HK-2 (cell line): ENCODE measurements at regions not wholly inside any gene's neighbourhood (a gene's known extent, or its start where the extent isn't known, plus 50 kb on each side); places are given as distances from the start of the nearest gene placed in this dataset.

ENCODE experiments used
- DNase-seq: peaks from one replicate; pipeline ENCODE4 v3.0.0-alpha.2; 2018; ENCODE audit not compliant: unreplicated experiment

DNA sequence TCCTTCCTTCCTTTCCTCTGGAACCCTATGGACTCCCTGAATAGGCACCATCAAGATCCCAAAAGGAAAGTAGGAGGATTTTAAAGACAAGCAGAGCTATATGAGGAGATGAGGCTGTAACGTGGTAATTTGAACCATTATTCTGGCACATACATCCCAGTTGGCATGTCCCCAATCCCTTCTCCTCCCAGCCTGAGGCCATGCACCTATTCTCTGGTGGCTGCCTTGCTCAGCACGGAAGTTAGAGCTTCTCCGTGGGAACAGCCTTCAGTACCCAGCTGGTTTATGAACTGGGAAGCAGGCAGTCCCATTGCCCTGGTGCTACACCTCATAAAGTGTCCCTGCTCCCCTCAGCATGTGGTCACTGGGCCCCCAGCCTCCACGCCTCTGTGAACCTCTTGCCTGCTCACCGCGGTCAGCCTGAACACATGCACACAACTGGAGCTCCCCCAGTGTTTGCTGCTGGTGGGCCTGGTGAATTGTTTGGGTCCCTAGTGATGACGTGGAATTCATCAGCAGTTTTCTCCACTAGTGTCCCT is 139.9 kb upstream of the PLET1 start:
- DNase-seq: no peak

DNA sequence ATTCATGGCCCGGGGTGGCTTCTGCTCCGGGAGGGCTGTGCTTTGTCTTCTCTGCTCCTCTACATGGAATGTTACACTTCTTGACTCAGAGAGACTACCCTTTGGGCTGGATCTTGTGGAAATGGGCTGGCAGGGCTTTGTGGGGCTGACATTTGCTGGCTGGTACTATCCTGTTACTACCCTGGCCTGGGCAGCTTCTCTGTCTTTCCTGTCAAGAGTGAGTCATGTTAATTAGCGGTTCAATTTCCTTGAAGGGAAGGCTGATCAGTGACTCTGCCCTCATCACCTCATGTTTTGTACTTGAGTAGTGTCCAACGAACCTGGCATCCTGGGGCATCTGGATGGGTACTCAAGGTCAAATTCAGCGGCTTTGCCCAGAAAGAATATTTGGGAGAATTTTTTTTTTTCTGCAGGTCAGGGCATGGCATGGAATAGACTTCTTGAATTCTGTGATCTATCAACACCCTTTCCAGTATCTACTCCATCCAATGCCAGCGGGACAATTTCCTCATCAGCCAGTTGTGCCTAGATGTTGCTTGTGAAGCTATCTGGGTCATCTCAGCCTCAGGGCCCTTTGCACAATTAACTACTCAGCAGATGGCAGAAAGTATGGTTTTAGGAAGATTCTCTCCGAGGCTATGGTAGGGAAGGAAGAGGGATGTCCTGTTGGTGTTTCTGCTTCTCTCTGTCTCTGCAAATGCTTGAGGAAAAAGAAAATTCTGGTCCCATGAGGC is 140.5 kb upstream of the PLET1 start:
- DNase-seq: no peak

DNA sequence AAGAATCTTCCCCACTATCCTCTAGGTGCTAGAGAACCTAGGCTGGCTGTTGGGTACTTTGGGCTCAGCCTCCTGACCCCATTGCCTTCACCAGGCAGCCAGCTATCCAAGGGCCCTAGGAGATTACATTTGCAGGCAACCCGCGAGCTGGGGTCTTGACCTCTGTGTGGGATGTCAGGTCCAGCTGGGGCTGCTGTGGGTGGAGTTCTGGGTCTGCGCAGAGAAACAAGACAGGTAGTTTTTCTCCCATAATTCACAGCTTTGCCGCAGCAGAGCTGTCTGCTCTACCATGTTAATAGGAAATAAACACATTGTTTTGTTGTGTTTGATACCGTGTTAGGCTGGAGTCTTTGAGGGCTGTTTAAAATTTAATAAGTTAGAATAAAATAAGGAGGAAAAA is 142.8 kb upstream of the PLET1 start:
- DNase-seq: no peak

DNA sequence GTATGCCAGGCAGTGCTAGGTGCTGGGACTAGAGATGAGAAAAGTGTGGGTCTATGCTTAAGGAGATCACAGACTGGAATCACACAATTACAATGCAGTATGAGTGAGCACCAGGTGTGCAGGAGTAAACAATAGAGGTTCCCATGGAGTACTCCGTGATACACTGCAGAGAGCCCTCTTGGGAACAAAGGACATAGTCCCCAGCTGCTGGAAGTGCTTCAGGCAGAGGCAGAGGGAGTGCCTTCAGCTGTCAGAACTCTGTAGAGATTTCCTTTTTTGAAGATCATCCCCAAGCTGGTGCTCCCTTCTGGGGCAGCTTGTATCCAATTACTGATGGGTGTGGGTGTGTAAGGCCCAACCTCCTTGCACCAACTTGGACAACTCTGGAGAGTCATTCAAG is 143.5 kb upstream of the PLET1 start:
- DNase-seq: no peak

DNA sequence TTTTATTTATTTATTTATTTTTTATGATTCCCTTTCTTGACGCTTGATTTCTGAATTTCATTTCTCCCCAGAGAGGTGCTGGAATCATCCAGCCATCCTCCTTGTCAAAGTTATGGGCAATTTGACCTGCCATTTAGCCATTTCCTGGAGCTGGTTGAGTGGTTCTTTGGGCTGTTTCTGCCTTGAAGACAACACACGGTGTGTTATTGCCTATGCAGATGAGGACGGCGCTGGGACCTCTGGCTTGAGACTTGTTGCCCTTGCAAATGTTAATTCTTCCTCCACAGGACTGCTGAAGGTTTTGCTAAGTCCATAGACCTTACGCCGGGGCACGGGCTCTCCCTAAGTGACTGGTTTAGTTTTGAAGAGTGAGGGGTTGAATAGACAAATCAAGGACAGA is 147.9 kb upstream of the PLET1 start:
- no peak for DNase-seq

DNA sequence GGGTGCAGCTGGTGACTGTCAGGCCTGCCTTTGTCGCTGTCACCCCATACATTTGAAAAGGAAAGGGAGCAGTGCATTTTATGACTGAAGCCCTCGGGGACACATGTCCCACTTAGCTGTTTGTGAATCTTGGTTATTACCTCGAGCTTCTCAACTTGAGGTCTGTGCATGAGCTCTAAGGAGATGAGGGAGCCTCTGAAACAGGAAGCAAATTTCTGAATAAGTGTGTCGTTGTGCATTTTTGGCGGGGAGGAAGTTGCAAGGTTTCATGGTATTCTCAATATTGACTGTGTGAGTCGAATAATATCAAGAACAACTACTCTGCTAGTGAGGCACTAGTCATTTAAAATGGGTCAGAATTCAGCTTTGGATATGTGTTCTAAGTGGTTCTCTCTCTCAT is 149.7 kb upstream of the PLET1 start:
- DNase-seq: no peak

DNA sequence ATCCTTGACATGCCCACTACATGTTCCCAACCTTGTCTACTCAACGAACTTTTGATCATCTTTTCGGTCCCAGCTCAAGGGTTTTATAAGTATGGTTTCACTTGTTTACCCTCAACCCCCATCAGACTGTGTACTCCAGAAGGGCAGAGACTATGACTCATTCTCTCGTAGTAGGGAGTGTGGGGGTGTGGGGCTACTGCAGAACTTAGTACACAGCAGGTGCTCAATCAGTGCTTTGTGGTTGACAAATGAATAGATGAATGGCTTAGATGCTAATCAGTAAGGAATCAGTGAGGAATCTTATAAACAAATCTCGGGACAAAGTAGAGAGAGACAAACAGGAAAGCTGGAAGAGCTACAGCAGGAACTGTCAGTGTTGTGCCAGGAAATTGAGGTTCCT is 151.7 kb upstream of the PLET1 start:
- no peak for DNase-seq

DNA sequence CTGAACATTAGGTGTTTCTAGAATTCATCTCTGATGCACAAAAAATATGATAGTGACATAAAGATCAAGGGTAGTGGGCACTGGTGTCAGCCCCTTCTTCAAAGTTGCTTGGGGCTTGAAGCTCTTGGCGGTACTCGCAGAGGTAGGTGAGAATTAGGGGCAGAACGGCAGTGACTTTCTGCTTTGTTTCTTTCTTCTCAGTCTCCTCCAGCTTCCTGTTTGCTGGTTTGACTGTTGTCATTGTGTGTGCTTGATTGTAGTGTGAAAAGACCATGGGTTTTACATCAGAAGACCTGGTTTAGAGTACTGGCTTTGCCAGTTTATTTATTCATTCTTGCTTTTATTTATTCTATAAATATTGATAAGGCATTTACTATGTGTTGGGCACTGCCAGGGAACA is 156.7 kb upstream of the PLET1 start:
- no peak for DNase-seq

DNA sequence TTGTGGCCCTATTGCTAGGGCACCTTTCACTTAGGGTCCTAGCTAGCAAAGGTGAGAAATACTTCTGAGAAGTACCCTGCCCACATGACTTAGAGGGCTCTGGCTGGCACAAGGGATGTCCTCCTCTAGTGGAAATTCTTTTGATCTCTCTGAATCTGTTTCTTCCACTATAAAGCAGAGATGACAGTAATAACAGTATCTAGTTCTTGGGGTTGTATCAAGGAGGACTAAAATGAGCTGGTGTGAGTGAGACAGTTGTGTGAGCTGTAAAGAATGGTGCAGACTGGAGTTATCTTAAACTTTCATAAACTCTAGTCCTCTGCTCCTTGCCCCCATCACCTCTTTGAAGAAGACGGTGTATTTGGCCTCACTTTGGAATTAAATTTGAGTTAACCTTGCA is 157.8 kb upstream of the PLET1 start:
- no peak for DNase-seq

DNA sequence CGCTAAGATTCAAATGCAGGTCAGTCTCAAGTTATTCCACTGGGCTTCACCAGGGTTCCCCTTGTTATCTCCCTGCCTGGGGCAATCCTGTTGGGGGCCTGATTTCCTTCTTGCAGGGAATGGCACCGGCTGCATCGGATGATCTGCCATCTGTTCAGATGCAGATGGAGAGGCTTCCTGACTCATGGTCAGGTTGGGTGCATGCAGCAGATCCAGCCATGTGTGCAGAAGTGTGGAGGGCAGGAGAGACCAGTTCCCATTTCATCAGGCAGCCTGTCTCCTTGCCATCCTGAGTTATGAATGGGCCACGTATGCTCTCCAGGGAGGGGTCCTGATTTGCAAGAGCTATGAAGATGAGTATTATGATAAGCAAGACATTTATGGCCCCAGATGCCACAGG is 161.2 kb upstream of the PLET1 start:
- DNase-seq: no peak

DNA sequence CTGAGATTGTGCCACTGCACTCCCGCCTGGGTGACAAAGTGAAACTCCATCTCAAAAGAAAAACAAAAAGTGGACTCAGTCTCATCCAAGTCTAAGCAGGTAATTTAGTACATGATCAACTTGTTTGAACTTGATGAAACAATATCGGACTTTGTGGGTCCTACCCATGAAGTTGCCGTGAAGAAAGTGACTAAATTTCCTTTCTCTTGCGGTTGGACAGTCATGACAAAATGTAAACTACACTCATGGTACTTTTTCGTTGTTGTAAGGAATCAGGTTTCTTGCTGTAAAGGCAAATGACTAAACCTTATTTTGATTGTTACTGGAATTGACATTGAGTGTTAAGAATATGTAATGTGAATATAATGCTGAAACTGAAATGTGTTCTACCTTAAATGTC is 164.5 kb upstream of the PLET1 start:
- DNase-seq: no peak

DNA sequence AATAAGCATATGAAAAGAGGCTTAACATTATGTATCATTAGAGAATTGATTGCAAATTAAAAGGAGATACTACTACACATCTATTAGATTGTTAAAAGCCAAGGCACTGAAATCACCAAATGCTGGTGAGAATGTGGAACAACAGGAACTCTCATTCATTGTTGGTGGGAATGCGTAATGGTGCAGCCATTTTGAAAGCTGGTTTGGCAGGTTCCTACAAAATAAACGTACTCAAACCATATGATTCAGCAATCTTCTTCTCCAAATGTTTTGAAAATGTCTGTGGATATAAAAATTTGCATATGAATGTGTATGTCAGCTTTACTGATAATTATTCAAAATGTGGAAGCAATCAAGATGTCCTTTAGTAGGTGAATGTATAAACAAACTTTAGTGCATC is 176.4 kb upstream of the PLET1 start:
- no peak for DNase-seq

DNA sequence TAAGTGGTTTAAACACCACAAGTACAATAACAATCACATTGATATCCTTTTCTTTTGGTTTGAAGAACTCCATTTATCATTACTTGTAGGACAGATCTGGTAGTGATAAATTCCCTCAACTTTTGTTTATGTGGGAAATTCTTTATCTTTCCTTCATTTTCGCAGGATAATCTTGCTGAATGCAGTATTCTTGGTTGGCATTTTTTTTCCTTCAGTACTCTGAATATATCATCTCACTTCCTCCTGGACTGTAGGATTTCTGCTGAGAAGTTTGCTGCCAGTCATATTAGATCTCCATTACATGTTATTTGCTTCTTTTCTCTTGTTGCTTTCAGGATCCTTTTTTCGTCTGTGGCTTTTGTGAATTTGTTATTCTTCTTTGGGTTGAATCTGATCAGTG is 179.0 kb upstream of the PLET1 start:
- DNase-seq: no peak

DNA sequence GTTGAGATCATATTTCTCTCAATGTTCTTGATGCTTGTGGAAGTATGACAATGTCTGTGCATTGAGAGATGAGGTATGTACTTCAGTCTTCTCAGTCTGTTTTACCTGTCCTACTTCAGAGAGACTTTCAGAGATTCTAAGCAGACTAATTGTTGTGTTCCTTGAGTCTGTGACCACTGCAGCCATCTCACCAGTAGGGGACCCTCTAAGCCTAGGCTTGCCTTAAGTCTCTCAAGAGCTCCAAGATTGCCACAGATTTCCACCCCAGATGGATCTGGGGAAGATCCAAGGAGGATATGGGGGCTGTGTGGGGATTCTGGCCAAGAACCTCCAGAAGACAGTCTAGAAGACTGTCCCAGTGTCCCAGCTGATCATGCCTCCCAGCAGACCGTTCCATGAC is 179.9 kb upstream of the PLET1 start:
- no peak for DNase-seq

DNA sequence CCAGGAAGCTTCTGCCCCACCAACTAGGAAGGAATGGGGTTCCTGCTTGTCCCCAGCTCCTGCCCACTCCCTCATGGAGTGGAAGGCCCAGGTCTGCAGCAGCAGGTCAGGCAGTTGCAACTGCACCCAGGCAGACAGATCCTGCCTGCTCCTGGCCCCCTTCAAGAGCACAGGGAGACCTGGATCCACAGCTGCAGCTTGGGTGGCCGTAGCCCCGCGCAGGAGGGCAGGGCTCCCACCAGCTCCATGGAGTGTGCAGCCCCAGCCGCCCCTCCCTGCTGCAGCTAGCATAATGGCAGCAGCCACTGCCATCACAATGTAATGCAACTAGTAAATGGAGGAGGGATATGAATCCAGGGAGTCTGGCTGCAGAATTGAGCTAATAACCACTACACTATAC is 187.5 kb upstream of the PLET1 start:
- DNase-seq: no peak

DNA sequence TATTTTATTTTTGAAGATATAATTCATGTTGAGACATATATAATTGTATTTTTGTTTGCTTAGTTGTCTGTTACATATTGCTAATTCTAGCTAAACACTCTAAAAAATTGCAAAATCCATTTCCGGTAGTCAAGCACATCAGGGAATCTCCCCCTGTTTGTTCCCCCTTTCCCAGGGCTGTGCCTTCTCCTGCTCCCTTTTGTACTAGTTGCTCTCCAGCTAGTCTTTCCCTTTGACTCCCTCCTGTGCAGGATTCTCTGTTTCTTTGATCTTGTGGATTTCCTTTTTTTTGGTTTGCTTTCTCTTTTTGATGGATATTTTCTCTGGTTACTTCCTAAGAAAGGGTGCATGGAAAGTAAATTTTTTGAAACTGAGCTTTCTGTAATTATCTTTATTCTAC is 188.1 kb upstream of the PLET1 start:
- no peak for DNase-seq

DNA sequence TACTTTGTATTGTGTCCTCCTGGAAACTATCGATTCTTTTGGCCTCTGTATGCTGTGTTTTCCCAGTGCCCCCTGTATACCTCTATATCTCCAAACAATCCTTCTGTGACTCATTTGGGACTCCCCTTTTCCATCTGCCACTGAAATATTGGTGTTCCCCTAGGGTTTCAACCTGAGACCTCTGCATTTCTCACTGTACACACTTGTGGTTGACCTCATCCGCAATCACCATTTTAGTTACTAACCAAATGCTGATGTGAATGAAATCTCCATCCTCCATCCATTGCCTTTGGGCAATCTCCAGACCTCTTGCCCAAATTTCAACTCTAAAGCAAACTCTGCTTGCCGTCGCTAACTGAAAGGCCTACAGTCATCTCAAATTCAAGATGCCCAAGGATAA is 190.6 kb upstream of the PLET1 start:
- DNase-seq: no peak

DNA sequence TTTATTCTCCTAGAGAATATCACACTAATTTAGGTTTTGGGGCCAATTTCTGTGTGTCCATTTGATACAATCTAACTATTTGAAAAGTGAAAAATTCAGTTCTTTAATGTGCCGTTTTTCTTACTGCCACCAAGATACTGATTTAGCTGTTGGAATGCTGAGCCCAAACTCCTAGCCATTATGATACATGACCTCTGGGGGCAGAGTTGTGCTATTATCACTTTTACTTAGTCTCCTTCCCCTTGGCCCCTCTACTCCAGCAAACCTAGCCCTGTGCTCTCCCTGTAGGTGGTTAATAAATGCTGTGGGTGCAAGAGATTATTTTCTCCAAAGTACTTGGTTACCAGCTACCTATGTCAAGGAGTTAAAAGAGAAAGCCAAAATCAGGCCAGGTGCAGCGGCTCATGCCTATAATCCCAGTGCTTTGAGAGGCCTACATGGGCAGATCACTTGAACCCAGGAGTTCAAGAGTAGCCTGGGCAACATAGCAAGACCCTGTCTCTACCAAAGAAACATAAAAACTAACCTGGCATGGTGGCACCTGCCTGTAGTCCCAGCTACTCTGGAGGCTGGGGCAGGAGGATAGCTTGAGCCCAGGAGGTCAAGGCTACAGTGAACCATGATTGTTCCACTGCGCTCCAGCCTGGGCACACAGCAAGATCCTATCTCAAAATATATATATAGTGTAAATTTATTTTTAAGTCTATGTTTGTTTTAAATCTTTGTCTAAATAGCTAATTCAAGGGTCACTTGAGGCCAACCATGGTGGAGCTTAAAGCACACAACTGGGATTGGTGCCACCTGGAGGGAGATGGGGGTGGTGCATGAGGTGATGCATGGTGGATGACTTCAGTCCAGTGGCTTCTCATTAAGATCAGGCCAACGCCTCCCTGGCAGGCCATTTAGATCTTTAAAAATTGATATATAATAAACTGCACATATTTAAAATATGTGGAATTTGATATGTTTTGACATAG is 193.2 kb upstream of the PLET1 start:
- DNase-seq: peak; percentile 30

DNA sequence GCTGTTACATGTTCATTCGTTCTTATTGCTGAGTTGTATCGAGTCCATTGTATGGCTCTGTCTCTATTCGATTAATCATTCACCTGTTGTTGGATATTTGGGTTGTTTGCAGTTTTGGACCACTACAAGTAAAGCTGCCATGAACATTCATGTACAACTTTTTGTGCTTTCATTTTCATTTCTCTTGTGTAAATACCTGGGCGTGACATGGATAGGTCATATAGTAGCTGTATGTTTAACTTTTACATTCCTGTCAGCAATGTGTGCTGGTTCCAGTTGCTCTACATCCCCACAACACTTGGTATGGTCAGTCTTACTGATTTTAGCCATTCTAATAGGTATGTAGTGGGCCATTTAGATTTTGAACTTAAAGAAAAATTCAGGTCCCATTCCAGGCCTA is 194.2 kb upstream of the PLET1 start:
- DNase-seq: no peak

DNA sequence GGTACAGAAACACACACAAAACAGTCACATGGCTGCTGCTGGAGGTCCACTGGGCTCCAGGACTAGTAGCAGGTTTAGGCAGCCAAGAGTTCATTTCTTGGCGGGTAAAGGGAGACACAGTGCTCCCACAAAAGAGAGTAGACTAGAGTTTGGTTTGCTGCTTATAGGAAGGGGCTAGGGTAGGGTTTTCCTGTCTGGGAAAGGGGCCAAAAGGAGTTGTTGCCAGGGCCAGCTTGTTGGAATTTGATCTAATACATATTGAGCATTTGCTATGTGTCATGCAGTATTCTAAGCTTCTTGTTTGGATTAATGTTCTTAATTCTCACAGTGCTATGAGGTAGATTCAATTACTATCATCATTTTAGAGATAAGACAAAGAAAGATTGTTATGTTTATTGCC is 195.1 kb upstream of the PLET1 start:
- DNase-seq: no peak

DNA sequence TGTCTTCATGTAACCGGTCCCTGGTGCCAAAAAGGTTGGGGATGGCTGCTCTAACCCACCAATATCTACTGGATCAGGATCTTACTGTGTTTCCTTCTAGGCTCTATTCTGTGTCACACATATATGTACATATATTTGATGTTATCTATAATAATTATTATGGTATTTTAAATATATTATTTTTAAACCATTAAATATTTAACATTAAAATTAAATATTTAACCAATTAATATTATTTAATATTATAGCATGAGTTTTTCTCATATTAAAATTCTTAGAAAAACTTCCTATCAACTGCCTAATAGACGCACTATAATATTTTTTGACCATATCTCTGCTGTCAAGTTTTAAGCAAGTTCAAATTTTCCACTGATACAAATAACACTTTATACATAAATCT is 196.9 kb upstream of the PLET1 start:
- no peak for DNase-seq

DNA sequence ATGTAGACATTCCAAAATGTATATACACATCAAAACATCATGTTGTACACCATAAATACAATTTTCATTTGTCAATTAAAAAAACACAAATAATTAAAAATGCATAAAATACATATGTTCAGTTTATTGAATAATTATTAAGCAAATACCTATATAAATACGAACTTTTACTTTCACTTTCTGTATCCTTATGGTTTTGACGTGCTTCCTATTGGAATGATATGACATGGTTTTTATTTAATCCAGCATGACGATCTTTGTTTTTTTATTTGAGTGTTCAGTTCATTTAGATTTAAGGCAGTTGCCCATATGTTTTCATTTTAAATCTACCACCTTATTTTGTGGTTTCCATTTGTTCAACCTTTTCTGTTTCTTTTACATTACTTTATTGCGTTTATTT is 198.3 kb upstream of the PLET1 start:
- DNase-seq: no peak

DNA sequence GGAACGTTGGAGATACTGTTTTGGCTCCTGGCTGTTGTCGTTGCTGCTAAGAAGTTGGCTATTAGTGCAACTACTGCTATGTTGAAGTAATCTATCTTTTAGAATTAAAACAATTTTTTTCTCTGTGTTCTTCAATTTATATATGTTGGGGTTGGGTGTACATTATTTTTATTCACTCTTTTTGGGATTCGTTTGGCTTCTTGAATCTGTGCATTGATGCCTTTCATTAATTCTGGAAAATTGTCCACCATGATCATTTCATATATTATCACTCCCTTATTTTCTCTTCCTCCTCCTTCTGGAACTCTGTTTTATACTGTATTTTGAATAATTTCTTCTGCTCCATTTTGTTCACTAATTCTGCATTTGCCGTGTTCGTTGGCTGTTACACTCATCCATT is 199.5 kb upstream of the PLET1 start:
- DNase-seq: no peak
